Gastroesophageal sphincter (tissue), 4 donors: ENCODE measurements at regions not wholly inside any gene's neighbourhood (a gene's known extent, or its start where the extent isn't known, plus 50 kb on each side); places are given as distances from the start of the nearest gene placed in this dataset.
A peak's percentile ranks its signal among the peaks of the same experiment; 100 is the strongest.

Source experiments
- ATAC-seq: fragments of 150-250 bp; one replicate; pipeline ENCODE4 v1.9.1; 2016; ENCODE audit warnings: mild to moderate bottlenecking, moderate library complexity
- H3K27ac ChIP-seq, 4 donors: fragments of 200-600 bp; sonication (generic) in 3 of 4; 1 replicate in 3 of 4; 2 replicates in 1 of 4; pipeline ENCODE4 v1.5.1; 2016 to 2019
- H3K27me3 ChIP-seq: fragments of 200-600 bp; sonication (generic); one replicate; pipeline ENCODE4 v1.5.1; 2019
- H3K36me3 ChIP-seq, 2 donors: fragments of 200-600 bp; sonication (generic); one replicate each; pipeline ENCODE4 v1.5.1; 2019; ENCODE audit warnings: control low read depth in 1 of 2
- H3K4me1 ChIP-seq, 3 donors: fragments of 200-600 bp; sonication (generic); 1 replicate in 2 of 3; 2 replicates in 1 of 3; pipeline ENCODE4 v1.5.1; 2016 to 2019; ENCODE audit warnings: control low read depth in 2 of 3
- H3K4me3 ChIP-seq, 2 donors: fragments of 200-600 bp; sonication (generic); one replicate each; pipeline ENCODE4 v1.5.1; 2019; ENCODE audit warnings: mild to moderate bottlenecking in 1 of 2, moderate library complexity in 1 of 2
- H3K9me3 ChIP-seq, 3 donors: fragments of 200-600 bp; sonication (generic); one replicate each; pipeline ENCODE4 v1.5.1; 2017 to 2019; ENCODE audit warnings: control low read depth in 2 of 3
- CTCF ChIP-seq, 4 experiments: fragments of 200-600 bp in 2 of 4; fragments of 450-650 bp in 2 of 4; sonication (generic) in 1 of 4; IDR thresholded peaks; one replicate each; pipeline ENCODE4 v1.5.1; 2017 to 2019; ENCODE audit warnings: antibody characterized with exemption in 4 of 4, mild to moderate bottlenecking in 2 of 4, moderate library complexity in 2 of 4
- EP300 ChIP-seq: sonication (generic); formaldehyde crosslinking; IDR thresholded peaks from one replicate; pipeline ENCODE4 v1.6.1; 2017; ENCODE audit warnings: antibody characterized with exemption, mild to moderate bottlenecking
- POLR2A ChIP-seq, 2 donors: fragments of 450-650 bp; IDR thresholded peaks; one replicate each; pipeline ENCODE4 v1.6.1; 2017; ENCODE audit warnings: antibody characterized with exemption in 2 of 2, mild to moderate bottlenecking in 2 of 2, moderate library complexity in 1 of 2
- POLR2AphosphoS5 ChIP-seq: sonication (generic); formaldehyde crosslinking; IDR thresholded peaks from one replicate; pipeline ENCODE4 v1.6.1; 2017; ENCODE audit warnings: antibody characterized with exemption
- WGBS, 2 donors: methylation state at CpG; one replicate each; pipeline ENCODE4 v1.1.5; 2018; ENCODE audit warnings: low coverage in 1 of 2; 5-methylcytosine and 5-hydroxymethylcytosine counted together

GRCh38 chr7:81197266-81197665, 278.4 kb upstream of the SEMA3C start:
- Histone ChIP-seq H3K4me3 (no peak overlapping the region), H3K27ac (no peak overlapping the region), H3K9me3 (no peaks in the 10 kb centered on the region), H3K4me1 (no peaks in the 10 kb centered on the region), H3K27me3 (no peaks in the 10 kb centered on the region), H3K36me3 (no peaks in the 10 kb centered on the region)
- no peak for TF ChIP-seq CTCF (IDR thresholded peaks at IDR 0.05)
- TF ChIP-seq POLR2AphosphoS5, result no peak
- no peak for TF ChIP-seq POLR2A (IDR thresholded peaks at IDR 0.05)
- TF ChIP-seq EP300, result no peak
- 95 to 96% methylated on average over 2 of the region's 2 CpGs for WGBS, 2 donors
- no peak for ATAC-seq

GRCh38 chr7:81195033-81195432, 276.2 kb upstream of the SEMA3C start:
- Histone ChIP-seq H3K4me3 (no peak overlapping the region), H3K4me1 (peaks cover 0 to 11% (median 7%) of the 10 kb centered on the region in 3 donors), H3K36me3 (no peaks in the 10 kb centered on the region), H3K9me3 (no peaks in the 10 kb centered on the region), H3K27me3 (no peaks in the 10 kb centered on the region), H3K27ac (no peak overlapping the region)
- no peak for ATAC-seq
- TF ChIP-seq CTCF (IDR thresholded peaks at IDR 0.05) (no peak), EP300 (no peak), POLR2AphosphoS5 (no peak), POLR2A (IDR thresholded peaks at IDR 0.05) (no peak)
- 100% methylated on average over 1 of the region's 1 CpG; no CpG with 5 or more reads in 1 of the 2 donors for WGBS, 2 donors

- H3K27ac ChIP-seq, result no peak overlapping the region
Observed at GRCh38 chr7:81190997-81191768, 272.3 kb upstream of the SEMA3C start.

GRCh38 chr7:81187753-81188152, 268.9 kb upstream of the SEMA3C start:
- H3K27ac ChIP-seq, result no peak overlapping the region
- no peaks in the 10 kb centered on the region for H3K9me3 ChIP-seq
- H3K4me3 ChIP-seq, result no peak overlapping the region
- TF ChIP-seq POLR2A (IDR thresholded peaks at IDR 0.05) (no peak), POLR2AphosphoS5 (no peak), CTCF (IDR thresholded peaks at IDR 0.05) (no peak), EP300 (no peak)
- H3K36me3 ChIP-seq, result no peaks in the 10 kb centered on the region
- no peaks in the 10 kb centered on the region for H3K27me3 ChIP-seq
- ATAC-seq, result peak; percentile 40
- H3K4me1 ChIP-seq, result peaks cover 0 to 11% (median 7%) of the 10 kb centered on the region in 3 donors
- WGBS, 2 donors, result 50% methylated on average over 1 of the region's 1 CpG; no CpG with 5 or more reads in 1 of the 2 donors

More at GRCh38 chr7:81190997-81191768, 272.3 kb upstream of the SEMA3C start:
- Histone ChIP-seq H3K4me3 (no peak overlapping the region), H3K36me3 (no peaks in the 10 kb centered on the region), H3K9me3 (no peaks in the 10 kb centered on the region), H3K4me1 (peaks cover 0 to 11% (median 7%) of the 10 kb centered on the region in 3 donors), H3K27me3 (no peaks in the 10 kb centered on the region)
- ATAC-seq, result no peak
- 39 to 52% methylated on average over 3 of the region's 3 CpGs for WGBS, 2 donors
- TF ChIP-seq POLR2A (IDR thresholded peaks at IDR 0.05), result no peak
- TF ChIP-seq POLR2AphosphoS5, result no peak
- TF ChIP-seq CTCF (IDR thresholded peaks at IDR 0.05), result no peak
- TF ChIP-seq EP300, result no peak

- Histone ChIP-seq H3K36me3 (no peaks in the 10 kb centered on the region), H3K27me3 (no peaks in the 10 kb centered on the region), H3K4me1 (peaks cover 0 to 11% (median 7%) of the 10 kb centered on the region in 3 donors), H3K9me3 (no peaks in the 10 kb centered on the region), H3K4me3 (no peak overlapping the region), H3K27ac (no peak overlapping the region)
- peak; percentile 84 for ATAC-seq
- WGBS, 2 donors, result 38% methylated on average over 2 of the region's 2 CpGs; no CpG with 5 or more reads in 1 of the 2 donors
- no peak for TF ChIP-seq POLR2A (IDR thresholded peaks at IDR 0.05)
Observed at GRCh38 chr7:81186691-81187090, 267.8 kb upstream of the SEMA3C start.
